NCI-H146 (cell line): ENCODE measurements at regions not wholly inside any gene's neighbourhood (a gene's known extent, or its start where the extent isn't known, plus 50 kb on each side); places are given as distances from the start of the nearest gene placed in this dataset.

Source experiments
- DNase-seq: peaks from one replicate; lab custom pipeline; 2025; lab: John Stamatoyannopoulos, UW

DNA sequence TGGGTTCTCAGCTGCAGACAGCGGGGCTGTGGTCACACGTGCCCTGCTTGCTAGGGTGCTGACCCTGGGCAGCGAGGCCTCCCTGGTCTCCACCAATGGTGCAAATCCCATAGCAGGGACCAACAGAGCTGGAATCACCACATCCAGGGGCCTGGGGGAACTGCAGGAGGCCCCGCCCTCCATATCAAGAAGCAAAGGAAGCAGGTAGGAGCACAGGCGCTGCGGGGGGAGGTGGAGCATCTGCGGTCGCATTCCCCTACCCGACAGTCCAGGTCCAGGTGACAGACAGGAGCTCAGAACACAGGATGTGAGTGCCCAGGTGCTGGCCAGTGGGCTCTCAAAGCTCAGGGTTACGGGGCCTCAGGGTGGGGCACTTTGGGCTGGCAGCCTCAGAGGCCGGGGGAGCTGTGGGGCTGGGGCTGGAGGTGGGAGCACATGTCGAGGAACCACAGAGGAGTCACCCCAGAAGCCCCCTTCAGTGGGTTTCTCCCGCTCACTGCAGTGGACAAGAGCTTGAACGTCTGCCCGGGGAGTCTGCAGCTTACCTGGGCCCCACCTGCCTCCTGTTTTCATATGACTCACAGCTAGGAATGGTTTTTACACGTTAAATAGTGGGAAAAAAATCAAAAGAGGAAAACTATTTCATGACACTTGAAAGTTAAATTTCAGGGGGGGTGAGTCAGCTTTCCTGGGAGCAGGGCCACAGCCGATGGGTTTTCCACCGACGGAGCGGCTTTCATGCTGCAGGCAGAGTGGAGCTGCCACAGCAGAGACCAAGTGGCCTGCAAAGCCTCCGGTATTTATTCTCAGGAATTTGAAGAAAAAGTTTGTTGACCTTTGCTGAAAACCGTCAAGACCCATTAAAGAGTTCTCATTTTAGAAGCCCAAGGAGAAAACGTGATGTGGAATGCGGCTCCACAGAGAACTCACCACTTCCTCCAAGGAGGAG is 148.7 kb upstream of the PPP2R2D start:
- DNase-seq = no peak

DNA sequence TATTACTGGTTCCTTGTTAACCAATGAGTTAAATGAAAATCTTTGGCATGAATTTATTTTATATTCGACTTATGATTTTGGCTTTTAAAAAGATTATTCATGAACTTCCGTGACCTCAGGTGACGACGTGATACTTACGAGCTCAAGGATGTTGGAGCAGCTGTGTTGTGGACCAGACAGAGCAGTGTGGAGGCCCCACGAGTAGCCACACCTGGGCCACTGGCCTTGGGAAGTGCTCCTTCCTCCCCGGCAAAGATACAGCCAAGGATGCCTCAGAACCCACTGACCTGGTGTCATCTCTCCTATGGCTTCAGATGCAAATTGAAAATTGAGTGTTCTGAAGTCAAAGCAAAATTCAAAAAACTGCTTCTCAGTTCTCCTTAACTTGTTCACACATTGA is 147.5 kb upstream of the PPP2R2D start:
- DNase-seq = no peak

DNA sequence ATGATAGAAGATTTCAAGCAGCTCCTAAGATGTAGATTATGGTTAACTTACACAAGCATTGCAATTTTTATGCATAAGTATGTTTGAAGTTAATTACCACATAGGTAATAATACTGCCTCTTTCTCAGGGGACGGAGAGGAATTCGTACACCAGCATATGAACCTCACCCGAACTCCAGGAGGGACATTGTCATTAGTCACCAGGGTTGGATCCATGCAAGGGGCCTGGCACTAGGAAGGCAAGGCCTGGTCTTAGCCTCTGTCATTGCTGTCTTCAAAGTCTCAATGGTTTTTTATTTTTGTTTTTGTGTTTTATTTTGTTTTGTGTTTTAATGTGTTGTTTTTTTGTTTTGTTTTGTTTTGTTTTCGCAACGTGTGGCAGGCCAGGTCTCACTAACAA is 145.6 kb upstream of the PPP2R2D start:
- no peak for DNase-seq

DNA sequence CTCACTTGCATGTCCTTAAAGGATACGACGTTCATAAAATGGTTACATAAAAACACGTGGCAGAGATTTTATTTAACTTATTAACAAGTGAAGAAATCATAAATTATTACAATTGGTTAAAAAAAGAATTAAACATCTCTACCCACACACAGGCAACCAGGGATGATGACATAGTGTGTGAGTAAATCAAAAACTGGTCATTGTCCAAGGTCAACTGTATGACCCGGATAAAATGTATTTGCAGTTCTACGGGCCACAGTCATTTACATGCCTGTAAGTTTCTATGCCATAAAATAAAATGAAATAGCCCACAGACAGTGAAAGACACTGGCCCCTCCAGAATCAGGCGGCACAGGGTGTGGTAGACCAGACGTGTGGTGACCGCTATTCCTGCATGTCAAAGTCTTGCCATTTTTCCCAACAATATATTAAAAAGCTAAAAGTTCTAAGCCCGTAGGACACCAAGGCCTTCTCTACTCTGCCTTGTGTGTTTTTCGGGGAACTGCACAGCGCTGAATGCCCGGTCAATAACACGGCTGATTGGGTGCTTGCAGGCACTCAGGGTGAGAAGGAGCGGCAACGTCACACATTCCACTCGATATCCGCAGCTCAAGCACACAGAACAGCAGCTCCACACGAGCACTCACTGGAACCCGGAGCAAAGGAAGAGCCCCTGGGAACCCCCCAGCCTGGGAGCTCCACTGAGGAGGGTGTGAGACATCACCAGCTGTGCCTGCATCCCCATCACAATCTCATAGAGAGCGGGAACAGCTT is 143.3 kb upstream of the PPP2R2D start:
- DNase-seq = no peak

DNA sequence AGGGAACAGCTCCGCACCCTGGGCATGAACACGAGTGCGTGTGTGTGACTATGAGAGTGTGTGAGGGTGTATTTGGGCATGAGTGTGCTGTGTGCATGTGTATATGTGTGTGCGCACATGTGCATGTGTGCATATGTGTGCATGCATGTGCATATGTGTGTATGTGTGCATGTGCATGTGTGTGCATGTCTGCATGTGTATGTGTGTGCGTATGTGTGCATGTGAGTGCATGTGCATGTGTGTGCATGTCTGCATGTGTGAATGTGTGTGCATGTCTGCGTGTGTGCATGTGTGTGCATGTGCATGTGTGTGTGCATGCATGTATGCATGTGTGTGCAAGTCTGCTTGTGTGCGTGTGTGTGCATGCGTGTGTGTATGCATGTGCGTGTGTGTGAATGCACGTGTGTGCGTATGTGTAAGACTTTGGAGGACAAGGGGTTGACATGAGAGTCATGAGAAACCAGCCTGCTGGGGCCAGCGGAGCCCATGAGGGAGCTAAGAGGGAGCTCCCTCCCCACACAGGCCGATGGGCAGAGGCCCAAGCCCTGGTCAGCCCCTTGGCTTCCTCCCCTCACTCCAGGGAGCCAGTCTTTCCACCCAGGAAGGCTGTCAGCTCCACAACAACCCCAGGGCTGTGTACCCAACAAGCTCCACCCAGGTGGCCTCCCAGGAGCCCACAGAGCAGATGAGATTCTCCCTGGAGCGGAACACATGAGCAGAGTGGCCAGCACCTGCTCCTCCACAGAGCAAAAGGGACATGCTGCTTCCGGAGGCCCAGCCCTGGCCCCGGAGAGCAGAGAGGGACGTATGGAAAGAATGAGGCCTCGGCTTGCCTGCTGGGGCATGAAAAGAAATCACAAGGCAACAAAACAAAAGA is 142.5 kb upstream of the PPP2R2D start:
- DNase-seq = no peak

DNA sequence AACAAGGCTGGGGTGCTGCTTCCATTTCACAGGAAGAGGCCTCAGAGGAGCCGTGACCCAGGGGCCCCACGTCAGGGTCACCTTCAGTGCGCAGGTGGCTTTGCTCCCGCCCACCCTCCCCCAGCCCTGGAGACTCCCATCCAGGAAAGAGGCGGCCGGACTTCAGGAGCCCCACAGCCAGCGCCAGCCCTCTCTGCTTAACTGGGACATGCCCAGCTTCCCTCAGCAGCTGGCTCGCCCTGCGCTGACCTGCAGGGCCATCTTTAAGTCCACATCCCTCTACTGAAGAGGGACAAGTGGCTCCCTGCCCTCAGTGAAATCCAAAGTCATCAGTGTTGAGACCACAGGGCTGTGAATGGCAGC is 141.9 kb upstream of the PPP2R2D start:
- DNase-seq = no peak

DNA sequence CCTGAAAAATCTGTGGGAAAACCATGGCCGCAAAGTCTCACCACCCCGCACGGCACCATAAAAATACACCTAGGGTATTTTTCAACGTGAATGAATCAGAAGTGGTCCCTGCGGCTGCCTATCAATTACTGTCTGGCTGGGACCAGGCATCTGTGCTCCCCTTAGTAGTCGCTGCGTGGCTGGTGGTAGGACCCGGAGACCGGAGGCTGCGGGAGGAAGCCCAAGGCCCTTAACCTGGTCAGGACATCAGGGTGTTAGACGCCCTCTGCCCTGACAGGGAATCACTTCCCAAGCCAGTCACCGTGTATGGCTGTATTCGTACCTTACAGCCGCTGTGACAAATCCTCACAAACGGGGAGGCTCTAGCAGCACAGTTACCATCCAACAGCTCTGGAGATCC is 141.5 kb upstream of the PPP2R2D start:
- no peak for DNase-seq

DNA sequence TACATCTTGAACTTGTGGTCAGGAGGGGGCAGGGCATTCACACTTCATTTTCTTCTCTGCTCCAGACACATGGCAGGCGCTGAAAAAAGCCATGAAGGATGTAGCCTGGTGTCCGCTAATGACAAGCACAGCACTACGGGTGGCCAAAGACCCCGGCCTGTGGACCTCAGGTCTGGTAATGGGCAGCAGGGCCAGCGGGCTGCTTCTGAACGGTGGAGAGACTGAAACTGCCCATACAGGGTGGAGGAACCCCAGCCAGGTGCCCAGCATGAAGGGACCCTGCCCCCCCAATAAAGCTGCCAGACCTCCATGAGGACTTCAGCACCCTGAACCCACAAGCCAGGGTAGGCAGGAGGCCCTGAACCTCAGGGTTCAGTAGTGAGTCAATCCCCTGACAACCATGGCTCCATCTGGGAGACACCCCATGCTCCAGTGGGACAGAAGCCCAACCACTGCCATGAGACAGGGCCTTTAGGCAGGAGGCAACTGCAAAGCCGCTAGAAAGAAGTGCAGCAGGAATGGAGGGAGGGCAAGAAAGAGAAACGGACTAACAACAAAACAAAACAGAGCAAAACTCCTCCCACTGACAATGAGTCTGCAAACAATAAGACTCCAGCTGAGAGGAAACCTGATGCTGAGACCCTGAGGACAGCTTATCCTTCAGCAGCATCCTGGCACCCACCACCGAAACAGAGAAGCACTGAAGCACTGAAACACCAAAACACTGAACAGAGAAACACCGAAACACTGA is 140.2 kb upstream of the PPP2R2D start:
- DNase-seq = no peak

DNA sequence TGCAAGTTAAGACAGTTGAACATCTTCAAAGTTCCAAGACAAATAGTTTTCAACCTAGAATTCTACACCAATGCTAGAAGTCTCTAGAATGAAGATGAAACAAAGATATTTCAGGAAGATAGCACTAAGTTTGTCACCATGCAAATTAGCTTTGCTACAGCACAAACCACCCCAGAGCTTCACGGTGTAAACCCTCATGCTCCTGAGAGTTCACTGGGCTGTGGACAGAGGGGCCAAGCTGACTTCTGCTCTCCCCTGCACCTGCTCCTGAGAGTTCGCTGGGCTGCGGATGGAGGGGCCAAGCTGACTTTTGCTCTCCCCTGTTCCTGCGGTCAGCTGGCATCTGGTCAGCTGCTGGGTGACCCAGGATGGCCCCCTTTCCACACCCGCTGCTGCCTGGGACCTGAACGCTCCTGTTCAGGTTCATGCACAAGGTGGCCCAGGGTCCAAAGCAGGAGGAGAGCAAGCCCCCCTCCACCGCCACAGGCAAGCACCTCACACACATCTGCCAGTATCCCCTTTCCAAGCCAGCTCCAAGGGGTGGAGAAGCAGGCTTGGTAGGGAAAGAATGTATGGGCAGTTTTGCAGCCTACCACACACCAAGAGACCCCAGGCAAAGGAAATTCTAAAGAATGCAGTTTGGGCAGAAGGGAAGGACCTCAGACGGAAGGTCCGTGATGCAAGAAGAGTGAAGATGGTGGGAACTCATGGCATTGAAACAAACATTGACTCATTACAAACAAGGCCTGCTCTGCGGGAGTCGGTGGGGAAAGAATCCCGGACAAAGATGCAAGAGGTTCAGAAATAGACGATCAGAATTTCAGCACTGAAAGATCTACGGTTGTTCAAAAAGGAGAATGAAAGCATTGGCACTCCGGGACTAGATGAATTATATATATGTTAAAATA is 137.8 kb upstream of the PPP2R2D start:
- DNase-seq = no peak

DNA sequence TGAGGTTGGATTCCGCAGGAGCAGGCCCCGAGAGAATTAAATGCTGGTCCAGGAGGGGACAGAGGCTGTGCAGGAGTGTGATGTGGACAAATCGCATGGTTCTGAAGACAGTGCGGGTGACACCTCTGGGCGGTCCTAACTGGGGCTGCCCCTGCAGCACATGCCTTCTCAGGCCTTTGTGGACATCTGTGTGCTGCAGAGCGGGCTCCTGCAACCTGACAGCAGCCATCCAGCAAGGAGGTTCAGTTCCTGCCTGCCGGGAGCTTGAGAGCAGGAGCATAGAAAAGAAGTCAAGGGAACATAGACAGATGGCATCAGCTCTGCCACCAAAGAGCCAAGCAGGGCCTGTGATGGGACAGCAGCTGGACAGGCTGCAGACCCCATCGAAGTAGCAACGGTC is 135.9 kb upstream of the PPP2R2D start:
- DNase-seq = no peak

DNA sequence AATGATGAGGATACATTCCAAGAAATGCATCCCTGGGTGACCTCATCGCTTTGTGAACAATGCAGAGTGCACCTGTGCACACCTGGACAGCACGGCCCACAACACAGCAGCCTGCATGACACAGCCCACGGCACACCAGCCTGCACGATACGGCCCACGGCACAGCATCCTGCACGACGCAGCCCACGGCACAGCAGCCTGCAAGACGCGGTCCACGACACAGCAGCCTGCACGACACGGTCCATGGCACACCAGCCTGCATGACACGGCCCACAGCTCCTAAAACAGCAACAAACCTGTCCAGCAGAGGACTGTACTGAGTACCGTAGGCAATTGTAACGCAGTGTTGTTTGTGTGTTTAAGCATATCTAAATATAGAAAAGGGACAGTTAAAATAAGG is 134.7 kb upstream of the PPP2R2D start:
- DNase-seq = no peak

DNA sequence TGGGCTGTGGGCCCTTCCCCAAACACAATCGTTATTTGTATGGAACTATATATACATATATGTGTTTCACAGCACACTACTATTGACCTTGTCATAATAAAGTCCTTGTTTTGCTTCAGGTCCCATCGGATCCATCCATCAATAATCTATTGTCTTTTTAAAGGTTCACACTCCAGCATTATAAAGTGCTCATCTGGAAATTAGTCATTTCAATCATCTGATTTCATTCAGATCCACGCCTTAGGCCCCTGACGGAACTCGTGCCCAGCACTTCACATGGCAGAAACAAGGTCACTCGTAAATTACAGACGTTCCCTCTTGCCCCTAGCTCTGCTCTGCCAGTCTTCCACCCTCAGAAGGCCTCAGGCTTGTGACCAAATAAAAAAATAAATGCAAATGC is 133.1 kb upstream of the PPP2R2D start:
- DNase-seq = no peak

DNA sequence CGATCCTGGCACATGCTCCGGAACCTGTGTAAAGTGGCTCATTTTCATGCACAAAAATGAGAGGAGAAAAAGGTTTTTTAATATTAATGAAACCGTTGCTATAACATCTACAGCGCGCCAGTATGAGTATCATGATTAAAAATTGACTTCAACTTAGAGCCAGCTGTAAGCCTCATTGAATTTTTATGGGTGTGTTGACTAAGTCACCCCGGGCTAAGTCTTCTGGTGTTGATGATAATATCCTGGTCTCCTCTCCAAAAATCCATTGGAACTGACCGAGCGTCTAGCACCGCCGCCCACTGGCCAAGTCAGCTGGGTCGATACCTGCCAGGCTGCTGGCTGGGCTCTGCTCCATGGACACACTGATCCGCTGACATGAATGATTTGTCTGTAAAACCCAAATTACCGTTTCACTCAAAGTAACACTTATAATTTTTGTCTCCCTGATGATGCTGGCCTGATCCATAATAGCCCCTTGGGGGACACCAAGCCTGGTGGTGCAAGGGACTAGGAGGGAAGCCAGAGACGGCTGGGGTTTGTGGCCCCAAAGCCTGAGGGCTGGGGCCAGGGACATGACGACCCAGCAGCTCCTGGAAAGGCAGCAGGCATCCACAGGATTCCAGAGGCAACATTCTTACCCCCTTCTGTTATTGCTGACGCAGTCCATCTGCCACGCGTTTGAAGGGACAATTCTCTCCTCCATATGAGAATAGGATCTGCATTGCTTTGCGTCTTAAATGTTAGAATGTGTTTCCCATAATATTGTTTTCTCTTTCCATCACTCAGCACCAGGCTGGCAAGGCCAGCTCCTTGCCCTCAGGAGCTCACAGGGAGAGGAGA is 131.0 kb upstream of the PPP2R2D start:
- no peak for DNase-seq

DNA sequence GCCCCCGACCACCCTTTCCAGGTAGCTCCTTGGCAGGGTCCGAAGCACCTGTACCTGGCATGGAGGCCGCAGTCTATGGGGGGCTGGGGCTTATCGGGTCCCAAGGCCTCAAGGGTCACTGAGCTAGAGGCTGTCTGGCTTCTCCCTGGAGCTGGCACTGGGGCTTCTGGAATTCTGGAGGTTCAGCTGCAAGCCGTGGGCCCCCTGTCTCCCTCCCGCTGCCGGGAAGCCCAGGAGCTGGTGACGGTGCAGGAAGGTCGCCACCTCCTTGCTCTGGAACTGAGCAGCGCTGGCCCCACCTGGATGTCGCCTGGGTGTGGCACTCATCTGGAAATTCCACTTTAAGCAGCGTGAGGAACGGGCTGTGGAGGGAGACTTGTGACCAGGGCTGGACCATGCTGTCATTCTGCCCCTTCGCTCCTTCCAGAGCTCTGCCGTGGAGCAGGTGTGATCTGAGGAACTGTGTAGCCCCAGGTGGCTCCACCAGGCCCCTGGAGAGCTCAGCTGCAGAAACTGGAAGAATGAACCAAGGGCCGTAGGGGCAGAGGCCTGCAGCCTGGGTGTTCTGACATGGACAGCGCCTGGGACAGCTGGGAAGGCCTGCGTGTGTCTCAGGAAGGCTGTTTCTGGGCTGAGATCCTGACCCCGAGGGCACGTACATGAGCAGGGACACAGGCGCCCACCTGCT is 129.7 kb upstream of the PPP2R2D start:
- no peak for DNase-seq

DNA sequence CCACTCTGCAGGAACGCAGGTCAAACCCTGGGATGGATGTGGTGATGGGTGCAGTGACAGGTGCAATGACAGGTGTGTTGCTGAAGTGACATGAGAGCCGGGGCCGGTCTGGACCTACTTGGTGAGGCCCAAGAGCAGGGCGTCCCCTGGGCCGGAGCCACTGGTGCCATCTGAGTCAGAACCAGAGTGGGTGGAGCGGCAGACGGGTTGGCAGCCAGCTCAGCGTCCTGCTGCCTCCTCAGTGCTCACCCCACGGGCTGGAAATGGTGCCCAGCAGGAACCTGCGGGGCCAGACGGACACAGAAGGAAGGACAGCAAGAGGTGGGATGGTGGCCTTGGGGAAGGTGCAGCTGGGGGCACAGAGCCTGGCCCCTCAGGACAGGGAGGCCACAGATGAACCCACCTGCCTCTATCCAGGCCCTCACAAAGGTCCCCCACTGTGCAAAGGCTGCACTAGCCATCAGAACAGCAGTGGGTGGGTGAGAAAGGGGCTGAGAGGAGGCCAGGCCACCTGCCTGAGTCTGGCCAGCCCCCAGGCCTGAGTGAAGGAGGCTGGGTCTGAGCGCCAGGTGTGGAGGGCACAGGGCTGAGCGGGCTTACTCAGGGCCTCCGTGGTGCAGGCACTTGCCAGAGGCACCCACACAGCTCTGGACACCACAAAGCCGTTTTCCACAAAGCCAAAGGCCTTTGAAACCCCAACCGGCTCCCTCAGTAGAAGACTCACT is 129.0 kb upstream of the PPP2R2D start:
- no peak for DNase-seq

DNA sequence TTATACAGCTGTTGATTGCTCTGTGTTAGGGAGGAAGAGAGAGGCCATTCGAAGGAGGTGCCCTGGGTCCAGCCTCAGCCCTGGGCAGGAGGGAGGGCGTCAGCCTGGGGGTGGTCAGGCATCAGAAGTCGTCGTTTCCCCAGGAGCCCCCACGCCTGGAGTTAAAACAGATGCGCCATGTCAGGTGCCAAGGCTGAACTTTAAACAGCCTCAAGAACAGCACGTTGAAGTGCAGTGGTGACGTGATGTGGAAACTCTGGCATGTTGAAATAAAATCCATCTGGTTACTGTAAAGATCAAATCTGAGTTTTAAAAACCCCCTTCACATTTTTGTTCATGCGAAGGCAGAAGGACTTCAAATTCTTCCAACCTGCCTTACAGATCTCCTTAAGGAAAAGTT is 128.4 kb upstream of the PPP2R2D start:
- DNase-seq = no peak

DNA sequence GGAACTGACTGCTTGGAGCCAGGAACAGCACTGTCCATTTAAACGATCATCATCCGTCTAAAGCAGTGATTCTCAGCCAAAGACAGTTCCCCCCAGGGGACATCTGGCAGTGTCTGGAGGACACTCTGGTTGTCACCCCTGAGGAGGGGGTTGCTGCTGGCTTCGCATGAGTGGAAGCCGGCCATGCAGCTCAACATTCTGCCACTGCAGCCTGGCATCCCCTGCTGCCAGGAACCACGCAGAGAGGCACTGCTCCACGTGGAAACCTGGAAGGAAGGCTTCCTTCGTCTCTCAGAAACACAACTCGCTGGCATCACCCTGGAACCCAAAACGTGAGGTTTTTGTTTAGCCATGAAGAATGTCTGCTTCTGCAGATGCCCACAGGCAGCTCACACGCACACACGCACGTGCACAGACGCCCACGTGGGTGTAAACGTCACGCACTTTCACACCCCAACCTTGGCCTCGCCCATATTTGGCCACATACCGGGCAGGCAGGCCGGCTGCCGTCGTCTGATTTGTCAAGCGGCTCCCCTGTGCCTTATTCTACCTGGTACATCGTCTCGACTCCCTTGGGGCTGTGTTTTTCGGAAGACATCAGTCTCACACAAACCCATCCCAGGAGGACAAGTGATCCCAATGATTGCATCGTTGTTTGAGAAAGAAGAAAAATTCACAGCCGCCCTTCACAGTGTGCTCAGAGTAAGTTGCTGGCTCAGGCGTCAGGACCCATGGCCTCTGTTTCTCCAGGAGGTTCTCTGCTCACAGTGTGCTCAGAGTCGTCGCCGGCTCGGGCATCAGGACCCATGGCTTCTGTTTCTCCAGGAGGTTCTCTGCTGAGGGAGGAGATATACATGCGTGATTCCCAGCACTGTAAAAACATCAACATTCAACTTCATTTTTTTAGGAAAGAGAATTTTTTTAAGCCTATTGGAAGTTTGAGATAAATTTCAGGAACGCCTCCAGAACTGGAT is 127.2 kb upstream of the PPP2R2D start:
- no peak for DNase-seq
